H9 (cell line): ENCODE measurements at regions not wholly inside any gene's neighbourhood (a gene's known extent, or its start where the extent isn't known, plus 50 kb on each side); places are given as distances from the start of the nearest gene placed in this dataset.

Experiments used
- DNase-seq: peaks from one replicate; pipeline ENCODE4 v3.0.0-alpha.2; 2017
- H2AFZ ChIP-seq: one replicate; pipeline ENCODE4 v1.6.1; 2013; ENCODE audit warnings: mild to moderate bottlenecking, low read length, control low read depth, moderate library complexity
- H2AK5ac ChIP-seq: 2 replicates; pipeline ENCODE4 v1.6.1; 2013; ENCODE audit warnings: low read length, control low read depth, mixed read lengths; ENCODE audit not compliant: insufficient read length
- H2BK120ac ChIP-seq: one replicate; pipeline ENCODE4 v1.6.1; 2013; ENCODE audit warnings: low read depth, mild to moderate bottlenecking, low read length, control low read depth, inconsistent platforms; ENCODE audit not compliant: poor library complexity, severe bottlenecking
- H2BK12ac ChIP-seq: 2 replicates; pipeline ENCODE4 v1.6.1; 2013; ENCODE audit warnings: low read length, control low read depth, mixed read lengths, low read depth; ENCODE audit not compliant: insufficient read length
- H2BK15ac ChIP-seq: 2 replicates; pipeline ENCODE4 v1.6.1; 2013; ENCODE audit warnings: low read depth, low read length, control low read depth
- H2BK20ac ChIP-seq: one replicate; pipeline ENCODE4 v1.6.1; 2013; ENCODE audit warnings: low read depth, mild to moderate bottlenecking, low read length, control low read depth, inconsistent platforms; ENCODE audit not compliant: poor library complexity, severe bottlenecking
- H2BK5ac ChIP-seq: 2 replicates; pipeline ENCODE4 v1.6.1; 2013; ENCODE audit warnings: low read length, control low read depth, mixed read lengths; ENCODE audit not compliant: insufficient read length
- H3K14ac ChIP-seq: 2 replicates; pipeline ENCODE4 v1.6.1; 2013; ENCODE audit warnings: low read length, control low read depth; ENCODE audit not compliant: insufficient read depth
- H3K18ac ChIP-seq: 2 replicates; pipeline ENCODE4 v1.6.1; 2013; ENCODE audit warnings: low read depth, mild to moderate bottlenecking, mixed read lengths, low read length, control low read depth; ENCODE audit not compliant: insufficient read length
- H3K23ac ChIP-seq: 2 replicates; pipeline ENCODE4 v1.6.1; 2013; ENCODE audit warnings: low read length, control low read depth, mixed read lengths, low read depth; ENCODE audit not compliant: insufficient read length
- H3K23me2 ChIP-seq: 2 replicates; pipeline ENCODE4 v1.6.1; 2013; ENCODE audit warnings: low read depth, mild to moderate bottlenecking, mixed read lengths, low read length, control low read depth; ENCODE audit not compliant: insufficient read length, poor library complexity, severe bottlenecking
- H3K27ac ChIP-seq: 2 replicates; pipeline ENCODE4 v1.5.1; 2013; ENCODE audit warnings: low read length, control low read depth, mixed read lengths, low read depth; ENCODE audit not compliant: insufficient read length
- H3K27me3 ChIP-seq: 2 replicates; pipeline ENCODE4 v1.6.1; 2013; ENCODE audit warnings: low read length, control low read depth, inconsistent platforms; ENCODE audit not compliant: insufficient read depth
- H3K4ac ChIP-seq: 2 replicates; pipeline ENCODE4 v1.6.1; 2013; ENCODE audit warnings: low read depth, mild to moderate bottlenecking, control low read depth, inconsistent platforms, low read length, moderate library complexity
- H3K4me1 ChIP-seq: 2 replicates; pipeline ENCODE4 v1.6.1; 2013; ENCODE audit warnings: low read length, control low read depth, inconsistent platforms; ENCODE audit not compliant: insufficient read depth
- H3K4me2 ChIP-seq: 2 replicates; pipeline ENCODE4 v1.6.1; 2013; ENCODE audit warnings: low read length, control low read depth, mixed read lengths; ENCODE audit not compliant: insufficient read length, insufficient read depth
- H3K56ac ChIP-seq: 2 replicates; pipeline ENCODE4 v1.6.1; 2013; ENCODE audit warnings: low read depth, mild to moderate bottlenecking, mixed read lengths, low read length, control low read depth; ENCODE audit not compliant: insufficient read length
- H3K79me1 ChIP-seq: 2 replicates; pipeline ENCODE4 v1.6.1; 2013; ENCODE audit warnings: low read depth, mild to moderate bottlenecking, moderate library complexity, low read length, control low read depth, inconsistent platforms; ENCODE audit not compliant: insufficient read depth, poor library complexity, severe bottlenecking
- H3K79me2 ChIP-seq: 2 replicates; pipeline ENCODE4 v1.6.1; 2013; ENCODE audit warnings: low read length, control low read depth, inconsistent platforms; ENCODE audit not compliant: insufficient read depth
- H3K9ac ChIP-seq: 2 replicates; pipeline ENCODE4 v1.6.1; 2013; ENCODE audit warnings: low read length, control low read depth, mixed read lengths; ENCODE audit not compliant: insufficient read length; ENCODE audit errors: extremely low read depth
- H3K9me3 ChIP-seq: one replicate; pipeline ENCODE4 v1.6.1; 2013; ENCODE audit warnings: low read depth, low read length, inconsistent platforms; ENCODE audit not compliant: control insufficient read depth
- H3T11ph ChIP-seq: one replicate; pipeline ENCODE4 v1.6.1; 2013; ENCODE audit warnings: mild to moderate bottlenecking, low read length, control low read depth, inconsistent platforms
- H4K20me1 ChIP-seq: one replicate; pipeline ENCODE4 v1.6.1; 2013; ENCODE audit not compliant: control insufficient read depth, insufficient read length, insufficient read depth
- H4K5ac ChIP-seq: 2 replicates; pipeline ENCODE4 v1.6.1; 2013; ENCODE audit warnings: low read depth, mild to moderate bottlenecking, mixed read lengths, low read length, control low read depth; ENCODE audit not compliant: insufficient read length
- H4K8ac ChIP-seq: replicated peaks from 2 replicates; pipeline ENCODE4 v1.6.1; 2013; ENCODE audit warnings: low read length, control low read depth, mixed read lengths, low read depth; ENCODE audit not compliant: insufficient read length
- H4K91ac ChIP-seq: 2 replicates; pipeline ENCODE4 v1.6.1; 2013; ENCODE audit warnings: low read depth, mild to moderate bottlenecking, moderate library complexity, mixed read lengths, low read length, control low read depth; ENCODE audit not compliant: insufficient read length
- H3K27ac Mint-ChIP-seq, 3 experiments: 2 replicates in 2 of 3; 3 replicates in 1 of 3; pipeline ENCODE4 v1.8.0; 2020 to 2021; ENCODE audit warnings: mixed read lengths in 3 of 3, mild to moderate bottlenecking in 1 of 3, moderate library complexity in 1 of 3
- H3K27me3 Mint-ChIP-seq: 2 replicates; pipeline ENCODE4 v1.8.0; 2021; ENCODE audit warnings: low read depth, mild to moderate bottlenecking, moderate library complexity, mixed read lengths
- H3K36me3 Mint-ChIP-seq, 3 experiments: 2 replicates in 2 of 3; 3 replicates in 1 of 3; pipeline ENCODE4 v1.8.0; 2020 to 2021; ENCODE audit warnings: low read depth in 3 of 3, mixed read lengths in 3 of 3; ENCODE audit not compliant: insufficient read depth in 1 of 3
- H3K4me1 Mint-ChIP-seq, 2 experiments: 2 replicates each; pipeline ENCODE4 v1.8.0; 2020; ENCODE audit warnings: mixed read lengths in 2 of 2
- H3K4me3 Mint-ChIP-seq, 2 experiments: 2 replicates in 1 of 2; 3 replicates in 1 of 2; pipeline ENCODE4 v1.8.0; 2020 to 2021; ENCODE audit warnings: mild to moderate bottlenecking in 2 of 2, mixed read lengths in 2 of 2, moderate library complexity in 1 of 2
- H3K9me3 Mint-ChIP-seq, 2 experiments: 2 replicates in 1 of 2; 3 replicates in 1 of 2; pipeline ENCODE4 v1.8.0; 2020; ENCODE audit warnings: mild to moderate bottlenecking in 2 of 2, mixed read lengths in 2 of 2, moderate library complexity in 1 of 2
- CTCF ChIP-seq: fragments of 200-600 bp; sonication (generic); conservative IDR thresholded peaks from 3 replicates; pipeline ENCODE4 v1.8.0; 2021; ENCODE audit warnings: antibody characterized with exemption, mild to moderate bottlenecking
- WGBS: extraction: QIAGEN DNeasy Blood & Tissue Kit; methylation state at CpG from one replicate; pipeline ENCODE4 v1.1.7; 2013; ENCODE audit warnings: missing lambda C conversion rate, low lambda C conversion rate, mixed read lengths; ENCODE audit not compliant: insufficient read length; ENCODE audit errors: extremely low coverage; 5-methylcytosine and 5-hydroxymethylcytosine counted together

- H3T11ph ChIP-seq: no peak overlapping the region
- TF ChIP-seq CTCF: no peak
- no peaks in the 10 kb centered on the region for H3K79me1 ChIP-seq
- H3K79me2 ChIP-seq: no peaks in the 10 kb centered on the region
- H3K14ac ChIP-seq: no peak overlapping the region
- H2BK120ac ChIP-seq: no peak overlapping the region
- H3K4ac ChIP-seq: no peak overlapping the region
- H2AK5ac ChIP-seq: no peak overlapping the region
- no peaks in the 10 kb centered on the region for H3K9me3 Mint-ChIP-seq
- H4K91ac ChIP-seq: no peak overlapping the region
- H2AFZ ChIP-seq: no peak overlapping the region
- H4K8ac ChIP-seq: no peak overlapping the region
- no peak overlapping the region for H3K4me3 Mint-ChIP-seq
- H2BK12ac ChIP-seq: no peak overlapping the region
- no peaks in the 10 kb centered on the region for H3K36me3 Mint-ChIP-seq
- no peak overlapping the region for H3K18ac ChIP-seq
- WGBS: no CpG with 5 or more reads among the region's 13 CpGs
- no peaks in the 10 kb centered on the region for H3K27me3 ChIP-seq
- no peak overlapping the region for H2BK5ac ChIP-seq
- H3K27me3 Mint-ChIP-seq: no peaks in the 10 kb centered on the region; the same call in 1 of the 2 replicates
- H3K56ac ChIP-seq: no peak overlapping the region
- no peaks in the 10 kb centered on the region for H3K23me2 ChIP-seq
- no peak for DNase-seq
- no peak overlapping the region for H2BK20ac ChIP-seq
- no peaks in the 10 kb centered on the region for H4K20me1 ChIP-seq
- H3K9ac ChIP-seq: no peak overlapping the region
- H3K4me1 Mint-ChIP-seq: peaks cover 2 to 8% of the 10 kb centered on the region in 2 experiments; a peak in 1 of 4 replicates
- H3K4me2 ChIP-seq: no peak overlapping the region
- no peak overlapping the region for H4K5ac ChIP-seq
- no peaks in the 10 kb centered on the region for H3K9me3 ChIP-seq
- no peak overlapping the region for H2BK15ac ChIP-seq
- H3K4me1 ChIP-seq: no peaks in the 10 kb centered on the region
- no peak overlapping the region for H3K27ac Mint-ChIP-seq
- H3K23ac ChIP-seq: no peak overlapping the region
- H3K27ac ChIP-seq: no peak overlapping the region
Observed at GRCh38 chr6:105880030-105880492, 206.1 kb upstream of the PRDM1 start.
